ENCODE measurements at regions not wholly inside any gene's neighbourhood (a gene's known extent, or its start where the extent isn't known, plus 50 kb on each side); places are given as distances from the start of the nearest gene placed in this dataset.
"Not testable (repeated sequence)": the region's sequence is repeated elsewhere in the genome, so short reads cannot be mapped to it uniquely, and the experiment has no call there.

GRCh38 chr9:101846161-101846560 is 107.7 kb upstream of the GRIN3A start:
- H3K27ac Mint-ChIP-seq (ENCODE audit: unreplicated experiment) = no peak overlapping the region
- no peaks in the 10 kb centered on the region for H3K36me3 Mint-ChIP-seq (ENCODE audit: low read depth)
- peaks cover 4% of the 10 kb centered on the region for H3K27me3 Mint-ChIP-seq (ENCODE audit: low read depth)

GRCh38 chr9:101840694-101841188 is 102.3 kb upstream of the GRIN3A start:
- no peaks in the 10 kb centered on the region for H3K36me3 Mint-ChIP-seq (ENCODE audit: low read depth)
- no peaks in the 10 kb centered on the region for H3K4me1 Mint-ChIP-seq (ENCODE audit: low read depth)
- no peak overlapping the region for H3K27ac Mint-ChIP-seq (ENCODE audit: unreplicated experiment)
- H3K4me3 Mint-ChIP-seq (ENCODE audit: unreplicated experiment) = no peak overlapping the region
- H3K9me3 Mint-ChIP-seq (ENCODE audit: low read depth) = peaks cover 11% of the 10 kb centered on the region
- no peak for TF ChIP-seq CTCF (IDR thresholded peaks at IDR 0.05)
- no peak for DNase-seq (ENCODE audit: low spot score)
- H3K27me3 Mint-ChIP-seq (ENCODE audit: low read depth) = peaks cover 3% of the 10 kb centered on the region

More at GRCh38 chr9:101846161-101846560, 107.7 kb upstream of the GRIN3A start:
- DNase-seq (ENCODE audit: low spot score) = no peak
- no peak for TF ChIP-seq CTCF (IDR thresholded peaks at IDR 0.05)
- H3K4me3 Mint-ChIP-seq (ENCODE audit: unreplicated experiment) = no peak overlapping the region
- no peaks in the 10 kb centered on the region for H3K9me3 Mint-ChIP-seq (ENCODE audit: low read depth)
- H3K4me1 Mint-ChIP-seq (ENCODE audit: low read depth) = no peaks in the 10 kb centered on the region

GRCh38 chr9:101838988-101839387 is 100.5 kb upstream of the GRIN3A start:
- H3K36me3 Mint-ChIP-seq (ENCODE audit: low read depth); H3K4me1 Mint-ChIP-seq (ENCODE audit: low read depth); H3K4me3 Mint-ChIP-seq (ENCODE audit: unreplicated experiment); H3K27ac Mint-ChIP-seq (ENCODE audit: unreplicated experiment); DNase-seq (ENCODE audit: low spot score); H3K27me3 Mint-ChIP-seq (ENCODE audit: low read depth): not testable (repeated sequence)
- H3K9me3 Mint-ChIP-seq (ENCODE audit: low read depth) = peaks cover 12% of the 10 kb centered on the region

GRCh38 chr9:101836021-101836420 is 97.6 kb upstream of the GRIN3A start:
- no peak for DNase-seq (ENCODE audit: low spot score)
- no peaks in the 10 kb centered on the region for H3K36me3 Mint-ChIP-seq (ENCODE audit: low read depth)
- no peaks in the 10 kb centered on the region for H3K4me1 Mint-ChIP-seq (ENCODE audit: low read depth)
- no peak overlapping the region for H3K4me3 Mint-ChIP-seq (ENCODE audit: unreplicated experiment)
- H3K27ac Mint-ChIP-seq (ENCODE audit: unreplicated experiment) = no peak overlapping the region
- no peak for TF ChIP-seq CTCF (IDR thresholded peaks at IDR 0.05)
- peaks cover 12% of the 10 kb centered on the region for H3K9me3 Mint-ChIP-seq (ENCODE audit: low read depth)
- peaks cover 3% of the 10 kb centered on the region for H3K27me3 Mint-ChIP-seq (ENCODE audit: low read depth)

GRCh38 chr9:101832486-101832885 is 94.0 kb upstream of the GRIN3A start:
- no peak for TF ChIP-seq CTCF (IDR thresholded peaks at IDR 0.05)
- peaks cover 2% of the 10 kb centered on the region for H3K9me3 Mint-ChIP-seq (ENCODE audit: low read depth)
- H3K27me3 Mint-ChIP-seq (ENCODE audit: low read depth) = peaks cover 3% of the 10 kb centered on the region
- H3K27ac Mint-ChIP-seq (ENCODE audit: unreplicated experiment) = no peak overlapping the region
- DNase-seq (ENCODE audit: low spot score) = no peak
- no peak overlapping the region for H3K4me3 Mint-ChIP-seq (ENCODE audit: unreplicated experiment)
- no peaks in the 10 kb centered on the region for H3K36me3 Mint-ChIP-seq (ENCODE audit: low read depth)
- H3K4me1 Mint-ChIP-seq (ENCODE audit: low read depth) = no peaks in the 10 kb centered on the region

- DNase-seq (ENCODE audit: low spot score); H3K27ac Mint-ChIP-seq (ENCODE audit: unreplicated experiment); H3K4me1 Mint-ChIP-seq (ENCODE audit: low read depth); H3K4me3 Mint-ChIP-seq (ENCODE audit: unreplicated experiment); H3K36me3 Mint-ChIP-seq (ENCODE audit: low read depth); H3K27me3 Mint-ChIP-seq (ENCODE audit: low read depth): not testable (repeated sequence)
- peaks cover 31% of the 10 kb centered on the region for H3K9me3 Mint-ChIP-seq (ENCODE audit: low read depth)
These were observed 83.0 kb upstream of the GRIN3A start for GRCh38 chr9:101821450-101821849.

- not testable (repeated sequence) for H3K4me3 Mint-ChIP-seq (ENCODE audit: unreplicated experiment); H3K4me1 Mint-ChIP-seq (ENCODE audit: low read depth); H3K27ac Mint-ChIP-seq (ENCODE audit: unreplicated experiment); DNase-seq (ENCODE audit: low spot score); H3K27me3 Mint-ChIP-seq (ENCODE audit: low read depth); H3K36me3 Mint-ChIP-seq (ENCODE audit: low read depth)
- H3K9me3 Mint-ChIP-seq (ENCODE audit: low read depth) = peaks cover 31% of the 10 kb centered on the region
These were observed 82.5 kb upstream of the GRIN3A start for GRCh38 chr9:101820983-101821382.

Measured in chondrocyte (in vitro differentiated cells).